GM12878 (cell line): ENCODE measurements at regions not wholly inside any gene's neighbourhood (a gene's known extent, or its start where the extent isn't known, plus 50 kb on each side); places are given as distances from the start of the nearest gene placed in this dataset.

ENCODE experiments used
- ATAC-seq: fragments of 200-7000 bp; cut with Tn5 transposase; 3 replicates; pipeline ENCODE4 v1.9.1; 2020; ENCODE audit warnings: mild to moderate bottlenecking, moderate library complexity
- BruUV-seq: library from RNA; stranded (reverse); fragments of 400-500 nt; replicated peaks from 2 replicates; lab custom pipeline; 2021; lab: Mats Ljungman, UMichigan
- CTCF ChIA-PET: fragments of 300-600 bp; sonication (Branson Sonifier 250); formaldehyde crosslinking; extraction: SDS; loops from one replicate; lab custom pipeline; 2021; ENCODE audit warnings: inconsistent platforms; lab: Yijun Ruan, JAX
- POLR2A ChIA-PET: fragments of 350-600 bp; formaldehyde crosslinking; extraction: SDS; loops from one replicate; lab custom pipeline; 2021; ENCODE audit warnings: inconsistent platforms; lab: Charles Lee
- RAD21 ChIA-PET: fragments of 300-600 bp; sonication (Branson Sonifier 250); formaldehyde crosslinking; loops from one replicate; lab custom pipeline; 2023; ENCODE audit warnings: antibody characterized with exemption; ENCODE audit not compliant: unreplicated experiment; lab: Charles Lee
- SMC1A ChIA-PET: fragments of 300-600 bp; sonication (Branson Sonifier 250); formaldehyde crosslinking; loops from one replicate; lab custom pipeline; 2023; ENCODE audit not compliant: unreplicated experiment, uncharacterized antibody; lab: Charles Lee
- DNase-seq: peaks from one replicate; pipeline ENCODE4 v3.0.0-alpha.2; 2011; ENCODE audit warnings: low read depth, low spot score
- FAIRE-seq: peaks from 3 replicates; lab custom pipeline; 2011; peaks lifted over from hg19 to GRCh38; lab: Jason Lieb, UNC
- H2AFZ ChIP-seq: 2 replicates; pipeline ENCODE4 v1.6.0; 2011; ENCODE audit warnings: low read depth, low read length, control low read depth; ENCODE audit not compliant: control insufficient read depth
- H3K27ac ChIP-seq: 2 replicates; pipeline ENCODE4 v1.5.1; 2011; ENCODE audit warnings: control low read depth; ENCODE audit not compliant: control insufficient read depth, insufficient read depth
- H3K27me3 ChIP-seq, 2 experiments: replicated peaks in 1 of 2; 2 replicates each; pipeline versions ENCODE4 v1.6.0 to v1.6.1; 2011; ENCODE audit warnings: low read length in 1 of 2; ENCODE audit not compliant: control insufficient read depth in 2 of 2, insufficient read depth in 2 of 2
- H3K36me3 ChIP-seq, 2 experiments: 2 replicates each; pipeline ENCODE4 v1.5.1; 2011; ENCODE audit warnings: low read length in 1 of 2; ENCODE audit not compliant: control insufficient read depth in 2 of 2, insufficient read depth in 2 of 2
- H3K4me1 ChIP-seq: 2 replicates; pipeline ENCODE4 v1.6.1; 2011; ENCODE audit warnings: mild to moderate bottlenecking, low read length, moderate library complexity, mixed read lengths; ENCODE audit not compliant: control insufficient read depth, insufficient read depth
- H3K4me2 ChIP-seq: 2 replicates; pipeline ENCODE4 v1.6.0; 2011; ENCODE audit warnings: control low read depth; ENCODE audit not compliant: control insufficient read depth, insufficient read depth
- H3K4me3 ChIP-seq: fragments of 200-600 bp; sonication (generic); 2 replicates; pipeline ENCODE4 v1.5.1; 2016
- H3K79me2 ChIP-seq: 2 replicates; pipeline ENCODE4 v1.6.0; 2011; ENCODE audit warnings: low read length; ENCODE audit not compliant: control insufficient read depth, insufficient read depth
- H3K9ac ChIP-seq: 2 replicates; pipeline ENCODE4 v1.8.0; 2011; ENCODE audit warnings: low read length, control low read depth, mixed read lengths; ENCODE audit not compliant: control insufficient read depth, insufficient read depth
- H3K9me3 ChIP-seq: replicated peaks from 3 replicates; pipeline ENCODE4 v1.5.1; 2011; ENCODE audit warnings: mild to moderate bottlenecking, low read length; ENCODE audit not compliant: control insufficient read depth, insufficient read depth
- H4K20me1 ChIP-seq: 2 replicates; pipeline ENCODE4 v1.6.0; 2011; ENCODE audit not compliant: control insufficient read depth, insufficient read depth
- ASH2L ChIP-seq: fragments of 300-600, 200-600 bp; sonication (generic); IDR thresholded peaks from 2 replicates; pipeline ENCODE4 v1.6.1; 2017; ENCODE audit warnings: low read depth, mild to moderate bottlenecking, borderline replicate concordance
- BHLHE40 ChIP-seq, 2 experiments: fragments of 450-650 bp in 1 of 2; IDR thresholded peaks; 2 replicates each; pipeline ENCODE4 v1.6.1; 2011 to 2017; ENCODE audit warnings: low read depth in 2 of 2, borderline replicate concordance in 1 of 2, improper control_type of control experiment in 1 of 2, low read length in 1 of 2, mild to moderate bottlenecking in 1 of 2
- CREB1 ChIP-seq: IDR thresholded peaks from 2 replicates; pipeline ENCODE4 v1.6.1; 2012; ENCODE audit warnings: low read depth, mild to moderate bottlenecking, inconsistent platforms
- NR2C2 ChIP-seq: IDR thresholded peaks from 2 replicates; pipeline ENCODE4 v1.6.1; 2011; ENCODE audit warnings: borderline replicate concordance, low read depth; ENCODE audit not compliant: control insufficient read depth, insufficient read length
- RBBP5 ChIP-seq: fragments of 200-600 bp; sonication (generic); conservative IDR thresholded peaks from 2 replicates; pipeline ENCODE4 v1.6.1; 2016
- RFX5 ChIP-seq: IDR thresholded peaks from 2 replicates; pipeline ENCODE4 v1.6.1; 2011; ENCODE audit warnings: low read depth, low read length, improper control_type of control experiment
- SMAD5 ChIP-seq: IDR thresholded peaks from 2 replicates; pipeline ENCODE4 v1.6.1; 2016; ENCODE audit warnings: antibody characterized with exemption, low read depth
- STAT3 ChIP-seq: IDR thresholded peaks from 2 replicates; pipeline ENCODE4 v1.6.1; 2011; ENCODE audit warnings: low read depth, low read length, improper control_type of control experiment
- TCF12 ChIP-seq: IDR thresholded peaks from 2 replicates; pipeline ENCODE4 v1.6.1; 2011; ENCODE audit warnings: low read depth, mild to moderate bottlenecking, low read length
- WGBS: methylation state at CpG from one replicate; pipeline ENCODE4 v1.1.6; 2016; ENCODE audit warnings: low lambda C conversion rate; ENCODE audit not compliant: insufficient replicate concordance, insufficient coverage; ENCODE audit errors: missing lambda C conversion rate; 5-methylcytosine and 5-hydroxymethylcytosine counted together
- in situ Hi-C: fragments of 300-500 bp; cut with MboI; formaldehyde crosslinking; loops from 9 replicates; pipeline ENCODE4 v1.14.3; 2018; ENCODE audit warnings: mixed read lengths
- intact Hi-C: fragments of 100-400 bp; cut with micrococcal nuclease; formaldehyde crosslinking; loops from one replicate; pipeline ENCODE4 v1.14.2; 2022; ENCODE audit not compliant: unreplicated experiment
- TF ChIP-seq, protein P1 (sequence below), 3 experiments: IDR thresholded peaks in 2 of 3; conservative IDR thresholded peaks in 1 of 3; 2 replicates each; pipeline ENCODE4 v1.5.1; 2011; ENCODE audit warnings: low read depth in 3 of 3, low read length in 3 of 3, mild to moderate bottlenecking in 3 of 3, control low read depth in 2 of 3, moderate library complexity in 2 of 3, inconsistent platforms in 1 of 3, mixed read lengths in 1 of 3; ENCODE audit not compliant: control insufficient read depth in 2 of 3, insufficient read depth in 1 of 3; ENCODE audit errors: extremely low read depth in 1 of 3

- TF ChIP-seq, protein P1, sequence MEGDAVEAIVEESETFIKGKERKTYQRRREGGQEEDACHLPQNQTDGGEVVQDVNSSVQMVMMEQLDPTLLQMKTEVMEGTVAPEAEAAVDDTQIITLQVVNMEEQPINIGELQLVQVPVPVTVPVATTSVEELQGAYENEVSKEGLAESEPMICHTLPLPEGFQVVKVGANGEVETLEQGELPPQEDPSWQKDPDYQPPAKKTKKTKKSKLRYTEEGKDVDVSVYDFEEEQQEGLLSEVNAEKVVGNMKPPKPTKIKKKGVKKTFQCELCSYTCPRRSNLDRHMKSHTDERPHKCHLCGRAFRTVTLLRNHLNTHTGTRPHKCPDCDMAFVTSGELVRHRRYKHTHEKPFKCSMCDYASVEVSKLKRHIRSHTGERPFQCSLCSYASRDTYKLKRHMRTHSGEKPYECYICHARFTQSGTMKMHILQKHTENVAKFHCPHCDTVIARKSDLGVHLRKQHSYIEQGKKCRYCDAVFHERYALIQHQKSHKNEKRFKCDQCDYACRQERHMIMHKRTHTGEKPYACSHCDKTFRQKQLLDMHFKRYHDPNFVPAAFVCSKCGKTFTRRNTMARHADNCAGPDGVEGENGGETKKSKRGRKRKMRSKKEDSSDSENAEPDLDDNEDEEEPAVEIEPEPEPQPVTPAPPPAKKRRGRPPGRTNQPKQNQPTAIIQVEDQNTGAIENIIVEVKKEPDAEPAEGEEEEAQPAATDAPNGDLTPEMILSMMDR (IDR thresholded peaks at IDR 0.05 in 2 of 3, conservative IDR thresholded peaks at IDR 0.05 in 1 of 3; ENCODE audit: control insufficient read depth in 2 of 3, extremely low read depth in 1 of 3, insufficient read depth in 1 of 3, low read depth in 3 of 3, low read length in 3 of 3), result no peak
- TF ChIP-seq TCF12 (no peak), ASH2L (no peak)
These were observed 864.3 kb upstream of the ADAMTS5 start (continued) for GRCh38 chr21:27831177-27831576.

DNA sequence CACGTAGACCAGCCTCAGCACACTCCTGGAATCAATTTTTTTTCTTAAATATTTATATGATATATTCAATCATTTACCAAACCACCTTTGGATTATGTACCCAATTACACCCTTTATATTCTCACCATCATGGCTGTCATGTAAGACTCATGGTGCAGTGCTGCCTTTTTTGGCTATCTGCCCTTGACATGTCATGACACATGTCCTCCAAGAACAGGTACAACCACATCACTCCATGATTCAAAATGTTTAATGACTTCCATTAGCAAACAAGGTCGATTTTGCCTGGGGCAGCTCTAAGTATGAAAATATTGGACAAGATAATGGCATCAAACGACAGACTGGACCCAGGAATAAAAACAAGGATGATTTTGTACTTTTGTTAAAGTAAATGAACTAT is 861.1 kb upstream of the ADAMTS5 start:
- ATAC-seq (no peak), FAIRE-seq (no peak), DNase-seq (no peak)
- Histone ChIP-seq H3K27ac (no peak overlapping the region), H2AFZ (no peak overlapping the region), H3K4me3 (no peak overlapping the region), H3K9ac (no peak overlapping the region), H3K79me2 (no peaks in the 10 kb centered on the region), H3K4me2 (no peak overlapping the region), H4K20me1 (no peaks in the 10 kb centered on the region), H3K36me3 (no peaks in the 10 kb centered on the region), H3K27me3 (no peaks in the 10 kb centered on the region), H3K4me1 (no peaks in the 10 kb centered on the region), H3K9me3 (no peaks in the 10 kb centered on the region)
- no TSS peak for BruUV-seq
- RAD21 ChIA-PET, result no interaction called here
- 2% methylated on average over 3 of the region's 3 CpGs for WGBS
- in situ Hi-C loops (loop anchor here (25.0 kb wide), 1 partner anchor 109 kb away; no protein-coding TSS in a partner anchor), intact Hi-C loops (no loop called here)
- POLR2A ChIA-PET, result no interaction called here
- TF ChIP-seq NR2C2, result no peak
- no peak for TF ChIP-seq SMAD5
- no peak for TF ChIP-seq CREB1
- no peak for TF ChIP-seq RFX5
- TF ChIP-seq BHLHE40 (IDR thresholded peaks at IDR 0.05; ENCODE audit: borderline replicate concordance in 1 of 2, low read depth in 2 of 2, low read length in 1 of 2), result no peak
- no peak for TF ChIP-seq RBBP5
- no peak for TF ChIP-seq STAT3
- SMC1A ChIA-PET, result no interaction called here
- CTCF ChIA-PET, result no interaction called here
